IMR-90 (cell line): ENCODE measurements at regions not wholly inside any gene's neighbourhood (a gene's known extent, or its start where the extent isn't known, plus 50 kb on each side); places are given as distances from the start of the nearest gene placed in this dataset.

Experiments used
- CTCF ChIP-seq: conservative IDR thresholded peaks from 2 replicates; pipeline ENCODE4 v1.5.1; 2012; ENCODE audit warnings: mild to moderate bottlenecking, low read depth, low read length, improper control_type of control experiment
- POLR2A ChIP-seq: IDR thresholded peaks from 2 replicates; pipeline ENCODE4 v1.6.1; 2012; ENCODE audit warnings: mild to moderate bottlenecking, low read depth, low read length
- RFX5 ChIP-seq: IDR thresholded peaks from 2 replicates; pipeline ENCODE4 v1.8.0; 2012; ENCODE audit warnings: low read depth, mild to moderate bottlenecking, low read length, moderate library complexity
- TF ChIP-seq, protein P1 (sequence below): fragments of 150-350 bp; IDR thresholded peaks from 2 replicates; pipeline ENCODE4 v1.6.1; 2017; ENCODE audit warnings: mild to moderate bottlenecking, antibody characterized with exemption, low read length, low read depth

GRCh38 chr20:50279988-50280850 is 89.6 kb downstream of the CEBPB start:
- no peak for TF ChIP-seq POLR2A
- TF ChIP-seq CTCF = no peak
- TF ChIP-seq, protein P1, sequence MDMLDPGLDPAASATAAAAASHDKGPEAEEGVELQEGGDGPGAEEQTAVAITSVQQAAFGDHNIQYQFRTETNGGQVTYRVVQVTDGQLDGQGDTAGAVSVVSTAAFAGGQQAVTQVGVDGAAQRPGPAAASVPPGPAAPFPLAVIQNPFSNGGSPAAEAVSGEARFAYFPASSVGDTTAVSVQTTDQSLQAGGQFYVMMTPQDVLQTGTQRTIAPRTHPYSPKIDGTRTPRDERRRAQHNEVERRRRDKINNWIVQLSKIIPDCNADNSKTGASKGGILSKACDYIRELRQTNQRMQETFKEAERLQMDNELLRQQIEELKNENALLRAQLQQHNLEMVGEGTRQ = no peak
- TF ChIP-seq RFX5 = no peak
